Inferior parietal cortex (tissue), 1 donor: ENCODE measurements at regions not wholly inside any gene's neighbourhood (a gene's known extent, or its start where the extent isn't known, plus 50 kb on each side); places are given as distances from the start of the nearest gene placed in this dataset.

ENCODE experiments used
- DNase-seq: peaks from one replicate; pipeline ENCODE4 v3.0.0-alpha.2; 2016; ENCODE audit errors: extremely low spot score

DNA sequence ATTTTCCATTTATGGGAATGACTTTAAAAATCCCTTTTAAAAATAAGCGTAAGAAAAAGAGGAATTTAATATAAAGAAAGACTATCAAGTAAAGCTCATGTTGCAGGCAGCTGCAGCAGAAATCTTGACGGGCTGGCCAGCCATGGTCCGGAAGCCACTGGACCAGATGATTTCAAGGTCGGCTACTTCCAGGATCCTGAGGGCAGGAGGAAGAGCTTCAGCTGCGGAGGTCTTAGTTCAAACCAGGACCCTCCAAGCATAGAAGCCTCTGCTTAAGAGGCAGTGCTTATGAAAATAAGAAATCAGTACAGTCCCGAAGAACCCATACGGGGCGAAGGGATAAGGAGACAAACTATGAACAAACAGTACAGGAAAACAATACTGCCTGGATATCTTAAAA, 220.2 kb upstream of the CELF2 start:
- no peak for DNase-seq

DNA sequence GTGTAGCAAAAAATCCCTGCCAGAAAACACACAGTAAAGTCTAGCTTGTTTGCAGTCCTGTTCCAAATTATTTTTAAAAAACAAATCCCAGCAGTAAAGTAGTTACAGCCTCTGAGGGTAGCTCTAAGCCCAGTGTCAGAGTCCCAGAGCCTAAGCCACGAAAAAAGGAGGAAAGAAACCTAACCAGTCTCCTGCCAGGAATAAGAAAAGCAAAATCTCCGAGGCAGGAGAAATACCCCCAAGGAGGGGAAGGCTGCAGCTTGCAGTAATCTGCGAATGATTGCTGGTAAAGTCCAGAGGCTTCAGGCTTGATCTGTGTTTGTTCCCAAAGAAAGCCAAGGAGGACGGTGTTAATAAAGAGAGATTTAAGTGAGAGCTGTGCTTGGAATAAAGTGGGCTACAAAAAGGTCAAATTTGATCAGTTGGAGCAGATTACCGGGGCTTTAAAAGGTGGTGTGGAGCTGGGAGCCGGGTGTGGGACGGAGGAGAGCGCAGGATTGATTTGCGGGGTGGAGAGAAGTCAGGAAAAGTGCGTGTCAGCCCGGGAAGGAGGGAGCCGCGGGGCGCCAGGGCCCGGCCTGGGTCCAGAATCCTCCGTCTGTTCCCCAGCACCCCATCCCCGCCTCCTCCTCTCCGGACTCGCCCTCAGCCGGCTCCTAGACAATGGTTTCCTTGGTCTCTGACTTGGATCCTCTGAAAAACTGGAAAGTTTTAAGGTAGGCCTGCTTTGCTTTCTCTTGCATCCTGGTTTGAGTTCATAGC, 219.4 kb upstream of the CELF2 start:
- DNase-seq = no peak

DNA sequence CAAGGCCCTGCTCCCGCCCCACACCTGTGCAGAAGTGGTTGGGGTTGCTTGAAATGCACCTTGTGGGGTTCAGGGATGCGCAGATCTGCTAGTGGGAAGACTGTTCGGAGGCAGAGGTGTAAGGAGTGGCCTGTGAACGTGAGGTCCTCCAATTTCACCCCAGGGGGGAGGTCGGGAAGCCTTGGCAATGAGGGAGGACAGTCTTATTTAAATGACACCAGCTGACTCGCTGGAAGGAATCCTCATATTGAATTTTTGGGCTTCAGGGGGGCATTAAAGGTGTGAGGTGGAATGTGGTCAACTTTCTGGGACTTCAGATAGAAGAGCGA, 218.8 kb upstream of the CELF2 start:
- DNase-seq = no peak

DNA sequence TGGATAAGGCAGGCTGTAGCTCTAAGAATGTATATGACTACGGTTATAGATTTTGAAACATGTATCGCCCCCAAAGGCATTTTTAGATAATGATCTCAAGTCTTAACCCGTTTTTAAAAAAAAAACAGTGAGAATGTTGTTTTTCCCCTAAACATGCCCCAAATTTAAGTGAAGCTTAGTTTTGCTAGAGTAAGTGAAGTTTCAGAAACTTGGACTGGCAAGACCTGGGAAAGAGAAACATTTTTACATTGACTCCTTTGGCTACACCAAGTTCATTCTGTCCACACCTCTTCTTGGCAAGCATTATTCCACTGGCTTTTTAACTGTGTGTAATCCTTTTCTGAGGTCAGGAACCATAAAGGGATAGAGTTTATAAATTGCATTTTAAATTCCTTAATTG, 216.7 kb upstream of the CELF2 start:
- no peak for DNase-seq

DNA sequence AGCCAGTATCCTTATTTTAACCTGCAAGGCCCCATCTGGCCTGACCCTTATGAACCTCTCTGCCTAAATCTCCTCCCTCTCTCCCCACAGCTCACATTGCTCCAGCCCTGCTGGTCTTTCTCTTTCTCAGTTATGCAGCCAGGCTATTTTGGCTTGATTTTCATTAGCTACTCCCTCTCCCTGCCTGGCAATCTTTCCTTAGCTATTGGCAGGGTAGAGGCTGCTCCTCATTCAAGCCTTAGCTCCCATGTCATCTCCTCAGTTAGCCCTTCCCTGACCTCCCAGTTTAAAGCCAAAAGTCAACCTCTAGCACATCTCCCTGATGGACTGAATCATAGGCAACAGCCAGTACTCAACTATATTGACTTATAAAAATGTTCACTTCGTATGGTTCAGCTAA, 214.4 kb upstream of the CELF2 start:
- DNase-seq = no peak

DNA sequence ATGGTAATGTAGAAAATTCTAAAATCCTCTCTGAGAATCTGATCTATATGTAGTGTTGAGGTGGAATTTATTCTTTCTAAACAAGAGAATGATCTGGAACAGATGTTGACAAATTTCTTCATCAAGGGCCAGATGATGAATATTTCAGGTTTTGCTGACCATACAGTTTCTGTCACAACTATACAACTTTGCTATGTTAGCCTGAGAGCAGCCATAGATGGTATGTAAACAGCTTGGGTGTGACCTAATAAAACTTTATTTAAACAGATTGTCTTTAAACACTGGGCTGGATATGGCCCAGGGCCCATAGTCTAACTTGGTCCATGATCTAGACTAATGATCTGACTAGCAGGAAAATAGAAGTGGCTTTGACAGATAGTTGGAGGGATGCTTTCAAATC, 213.6 kb upstream of the CELF2 start:
- no peak for DNase-seq

DNA sequence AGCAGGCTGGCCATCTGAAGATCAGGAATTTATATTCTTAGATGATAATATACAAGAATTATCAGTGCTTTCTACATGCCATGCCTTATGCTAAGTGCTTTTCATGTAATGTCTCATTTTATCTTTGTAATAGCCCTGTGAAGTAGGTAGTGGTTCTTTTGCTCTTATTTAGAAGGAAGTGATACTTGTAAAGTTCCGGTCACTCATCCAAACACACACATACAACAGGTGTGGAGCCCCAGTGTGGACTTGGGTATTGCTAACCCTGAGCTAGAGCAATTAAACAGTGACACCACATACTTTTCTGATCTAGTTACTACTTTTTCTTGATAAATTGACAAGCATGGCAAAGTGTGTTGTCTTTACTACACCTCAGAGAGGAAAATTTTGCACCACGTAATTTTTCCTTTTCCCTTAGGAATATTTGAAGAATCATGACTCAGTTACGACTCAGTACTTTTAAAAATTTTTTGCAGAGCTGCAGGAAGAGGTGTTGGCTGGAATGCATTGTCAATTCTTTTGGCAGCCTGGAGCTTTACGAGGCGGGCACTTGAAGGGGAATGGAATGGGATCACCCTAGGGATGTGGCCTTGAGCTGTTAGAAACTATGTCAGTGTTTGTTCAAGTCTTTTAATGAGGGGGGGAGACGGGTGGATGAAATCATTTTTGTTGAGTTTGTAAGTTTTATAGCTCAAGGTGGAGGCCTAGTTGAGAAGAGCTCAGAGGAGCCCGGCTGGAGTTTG, 212.5 kb upstream of the CELF2 start:
- DNase-seq = no peak

DNA sequence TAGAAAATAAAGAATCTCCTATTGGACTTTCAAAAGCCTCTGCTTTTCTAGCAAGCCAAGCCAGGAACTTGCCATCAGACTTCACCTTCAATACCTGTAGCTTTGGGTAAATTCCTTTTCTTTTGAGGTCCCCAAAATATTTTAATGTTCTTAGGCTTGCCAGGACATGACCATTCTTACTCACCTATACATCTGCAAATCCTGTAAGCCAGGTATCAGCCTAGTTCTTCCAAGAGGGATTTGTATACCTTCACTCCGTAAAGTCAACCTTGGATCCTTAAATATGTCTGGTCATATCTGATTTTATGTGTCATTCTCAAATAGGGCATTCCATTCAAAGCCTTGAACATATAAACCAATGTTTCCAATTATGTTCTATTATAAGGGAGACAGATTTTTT, 210.6 kb upstream of the CELF2 start:
- no peak for DNase-seq

DNA sequence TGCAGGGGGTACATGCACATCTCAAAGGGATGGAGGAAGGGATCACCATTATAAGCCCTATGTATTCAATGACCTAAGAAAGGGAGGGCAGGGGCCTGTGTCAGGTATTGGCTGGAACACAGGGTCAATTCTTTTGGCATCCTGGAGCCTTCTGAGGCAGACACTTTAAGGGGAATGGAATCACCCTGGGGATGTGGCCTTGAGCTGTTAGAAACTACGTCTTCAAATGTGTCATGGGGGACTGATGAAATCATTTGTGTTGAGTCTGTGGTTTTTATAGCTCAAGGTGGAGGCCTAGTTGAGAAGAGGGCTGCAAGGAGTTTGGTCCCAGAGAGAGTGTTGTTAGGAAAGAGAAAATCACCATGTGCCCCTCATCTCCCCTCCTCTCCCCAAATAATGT, 206.1 kb upstream of the CELF2 start:
- DNase-seq = no peak

DNA sequence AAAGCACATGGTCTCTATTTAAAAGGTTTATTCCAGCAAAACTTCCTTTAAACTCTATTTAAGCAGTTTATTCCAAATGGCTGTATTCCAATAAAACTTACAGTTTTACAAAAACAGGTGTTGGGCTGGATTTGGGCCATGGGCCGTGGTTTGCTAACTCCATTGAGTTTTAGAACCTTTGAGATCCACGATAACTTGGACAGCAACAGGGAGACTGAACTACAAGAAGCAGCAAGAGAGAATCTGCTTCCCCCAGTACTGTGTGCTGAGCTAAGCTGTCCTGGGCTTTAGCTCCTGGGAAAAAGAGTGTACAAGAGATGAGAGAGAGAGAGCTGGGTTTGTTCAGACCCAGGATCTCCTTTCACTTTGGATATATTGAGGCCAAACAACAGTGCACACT, 204.0 kb upstream of the CELF2 start:
- DNase-seq = no peak

DNA sequence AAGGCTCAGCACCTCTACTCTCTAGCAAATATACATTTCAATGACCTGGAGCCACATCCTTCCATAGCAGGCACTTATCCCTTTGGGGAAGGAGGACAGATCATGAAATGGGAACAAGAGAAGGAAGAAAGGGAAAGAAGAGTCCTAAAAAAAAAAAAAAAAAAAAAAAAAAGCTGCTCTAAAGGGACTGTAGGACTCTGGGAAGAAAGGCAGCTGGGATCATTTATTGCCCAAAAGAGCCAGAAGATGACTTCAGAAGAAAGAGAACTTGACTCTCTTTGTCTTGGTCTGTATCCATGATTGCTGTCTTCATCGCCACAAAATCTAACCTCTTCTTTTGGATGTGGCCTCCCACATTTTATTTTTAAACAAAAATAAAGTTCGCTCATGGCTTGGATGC, 203.6 kb upstream of the CELF2 start:
- no peak for DNase-seq

DNA sequence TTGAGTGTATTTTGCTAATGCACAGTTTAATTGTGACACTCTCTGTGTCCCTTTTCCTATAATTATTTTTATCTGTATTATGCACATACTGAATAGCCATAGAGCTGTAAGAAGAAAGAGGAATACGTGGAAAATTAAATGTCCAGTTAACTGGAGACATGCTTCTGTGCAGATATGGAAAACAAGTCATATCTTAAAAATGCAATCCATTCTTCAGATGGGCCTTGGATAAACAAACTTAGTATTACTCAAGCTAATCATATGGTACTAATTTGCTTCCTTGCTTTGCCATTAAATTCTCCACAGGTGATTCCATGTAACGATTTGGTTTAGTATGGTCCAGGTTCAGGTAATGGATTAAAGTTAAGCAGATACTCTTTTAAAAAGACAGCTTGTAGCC, 201.2 kb upstream of the CELF2 start:
- no peak for DNase-seq

DNA sequence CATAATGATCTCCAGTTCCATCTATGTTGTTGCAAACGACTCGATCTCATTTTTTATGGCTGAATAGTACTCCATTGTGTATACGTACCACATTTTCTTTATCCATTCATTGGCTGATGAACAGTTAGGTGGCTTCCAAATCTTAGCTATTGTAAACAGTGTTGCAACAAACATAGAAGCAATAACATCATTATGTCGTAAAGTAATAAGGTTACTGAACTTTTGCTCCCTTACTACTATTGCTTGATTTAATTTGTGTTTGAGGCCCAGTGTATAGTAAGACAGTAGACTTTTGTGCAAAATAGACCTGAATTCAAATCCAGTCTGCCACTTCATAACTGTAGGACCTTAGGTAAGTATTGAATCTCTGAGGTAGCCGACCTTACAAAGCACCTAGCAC, 200.1 kb upstream of the CELF2 start:
- DNase-seq = no peak

DNA sequence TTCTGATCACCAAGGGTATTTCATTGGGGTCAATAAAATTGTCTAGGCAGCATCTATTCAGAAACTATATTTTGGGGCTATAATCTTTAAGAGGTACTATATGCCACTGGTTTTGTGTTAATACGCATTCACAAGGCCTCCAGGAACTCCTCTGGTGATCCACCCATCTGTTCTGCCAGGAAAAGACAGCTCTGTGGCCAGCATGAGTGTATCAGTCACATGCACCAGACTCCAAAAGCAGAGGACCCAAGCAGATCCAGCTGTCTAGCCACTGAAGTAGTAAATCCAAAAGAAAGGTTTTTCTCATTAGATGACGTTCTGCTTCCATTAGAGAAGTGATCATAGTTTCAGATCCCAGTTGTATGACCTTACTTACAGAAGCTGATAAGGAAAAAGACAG, 199.6 kb upstream of the CELF2 start:
- no peak for DNase-seq

DNA sequence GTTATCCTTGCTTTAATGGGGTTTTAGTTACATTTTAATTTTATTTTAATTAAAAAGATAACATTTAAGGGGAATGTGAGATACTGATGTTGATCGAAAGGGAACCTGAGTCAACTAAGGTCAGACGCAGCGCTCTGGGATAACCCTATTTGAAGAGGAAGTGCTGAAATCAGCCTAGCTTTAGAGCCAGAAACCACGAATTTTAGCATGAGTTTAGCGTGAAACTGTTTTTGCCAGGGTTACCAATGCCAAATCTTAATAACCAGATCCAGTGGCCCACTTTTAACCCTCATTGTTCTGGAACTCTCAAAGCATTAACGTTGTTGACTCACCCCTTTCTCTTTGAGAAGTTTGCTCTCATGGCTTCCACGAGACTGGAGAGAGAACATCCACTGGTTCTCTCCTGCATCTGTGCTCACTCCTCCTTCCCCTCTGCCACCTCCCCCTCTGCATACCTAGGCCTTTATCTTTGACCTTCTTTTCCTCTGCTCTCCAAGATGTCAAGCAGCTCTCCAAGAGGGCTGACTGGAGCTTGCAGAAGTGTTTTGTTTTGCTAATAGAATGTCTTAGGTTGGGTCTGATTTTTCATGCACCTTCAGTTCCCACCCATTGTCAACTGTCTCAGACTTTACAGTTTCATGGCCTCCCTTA, 198.3 kb upstream of the CELF2 start:
- no peak for DNase-seq

DNA sequence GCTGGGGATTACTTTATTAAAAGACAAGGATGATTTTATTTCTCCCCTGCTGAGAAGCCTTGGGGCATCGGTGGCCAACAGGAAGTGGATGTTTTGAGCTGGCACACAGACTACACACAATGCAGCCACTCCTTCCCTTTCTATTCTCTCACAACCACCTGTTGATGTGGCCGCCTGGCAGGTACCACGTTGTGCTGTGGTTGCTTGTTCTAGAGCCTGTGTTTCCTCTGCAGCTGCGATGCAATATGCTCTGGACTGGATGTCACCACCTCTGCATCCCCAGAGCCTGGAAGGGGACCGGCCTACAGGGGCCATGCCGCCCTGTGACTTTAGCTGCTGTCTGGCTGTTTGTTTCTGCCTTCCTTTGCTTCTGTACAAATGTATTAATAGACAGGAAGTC, 195.7 kb upstream of the CELF2 start:
- no peak for DNase-seq

DNA sequence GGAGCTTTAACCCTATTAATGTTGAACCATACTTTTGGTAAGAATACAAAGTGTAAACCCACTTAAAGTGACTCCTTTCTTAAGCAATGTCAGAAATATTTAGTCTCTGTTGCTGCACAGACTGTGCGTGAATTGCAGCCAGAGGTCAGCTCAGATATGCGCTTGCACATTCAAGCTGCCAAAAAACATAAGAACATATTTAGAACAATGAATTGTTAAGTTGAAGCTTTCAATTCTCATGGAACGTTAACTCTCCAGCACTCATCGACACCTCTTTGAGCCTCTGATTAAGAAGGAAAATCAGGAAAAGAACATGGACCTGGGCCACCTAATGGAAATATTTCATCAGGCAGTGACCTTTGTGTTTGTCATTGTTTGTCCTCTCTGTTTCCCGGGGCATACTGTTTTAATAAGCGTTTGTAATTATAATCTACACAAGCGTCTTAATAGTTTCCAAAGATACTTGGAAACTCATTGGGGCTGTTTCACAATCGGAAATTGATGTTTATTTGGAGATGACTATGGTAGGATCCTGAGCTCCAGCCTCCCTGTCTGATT, 193.0 kb upstream of the CELF2 start:
- no peak for DNase-seq

DNA sequence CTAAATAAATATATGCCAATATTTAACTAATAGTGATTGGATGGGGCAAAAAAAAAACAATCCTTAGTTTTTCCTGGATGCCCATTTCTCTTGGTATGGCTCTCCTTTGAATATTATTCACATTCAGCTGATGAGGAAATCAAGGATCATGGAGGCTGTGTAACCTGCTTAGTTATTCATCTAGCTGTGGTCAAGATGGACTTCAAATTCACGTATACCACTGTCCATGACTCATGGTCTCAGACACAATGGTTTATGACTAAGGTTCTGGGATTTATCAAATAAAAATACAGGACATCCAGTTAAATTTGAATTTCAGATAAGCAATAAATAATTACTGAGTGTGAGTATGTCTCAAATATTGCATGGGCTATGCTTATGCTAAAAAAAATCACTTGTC, 191.5 kb upstream of the CELF2 start:
- no peak for DNase-seq

DNA sequence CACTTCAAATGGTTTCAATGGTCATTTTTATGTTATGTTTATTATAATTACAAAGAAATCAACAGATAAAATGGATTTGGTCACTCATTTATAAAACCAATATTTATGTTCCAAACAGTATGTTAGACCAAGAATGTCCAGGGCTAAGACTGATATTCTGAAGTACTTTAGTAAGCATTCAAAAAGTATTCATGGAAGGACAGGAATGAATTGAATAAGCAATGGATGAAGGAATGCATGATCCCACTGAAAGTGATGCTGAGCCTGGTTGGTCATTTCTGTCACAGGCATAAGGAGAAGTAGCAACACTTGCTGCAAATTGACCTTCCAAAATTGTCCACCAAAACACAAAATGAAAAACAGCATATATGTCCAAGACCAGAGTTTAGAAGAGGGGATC, 189.0 kb upstream of the CELF2 start:
- no peak for DNase-seq

DNA sequence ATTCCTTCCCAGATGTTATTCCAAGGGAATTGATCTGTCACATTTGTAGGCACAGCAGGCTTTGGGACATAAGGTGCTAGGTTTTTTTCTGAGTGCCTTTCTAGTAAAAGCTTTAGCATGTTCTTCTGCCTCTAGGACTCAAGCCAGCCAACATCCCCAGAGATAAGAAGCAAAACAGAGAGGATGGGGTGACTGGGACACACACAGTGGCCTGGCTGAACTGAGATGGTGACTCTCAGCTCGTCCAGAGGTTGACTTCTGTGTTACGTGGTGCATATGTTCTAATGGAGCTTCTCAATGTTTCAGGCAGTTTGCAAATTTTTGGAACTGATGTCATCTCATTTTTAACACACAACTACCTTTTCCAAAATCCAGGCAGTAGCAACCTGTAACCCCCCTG, 188.1 kb upstream of the CELF2 start:
- DNase-seq = no peak

DNA sequence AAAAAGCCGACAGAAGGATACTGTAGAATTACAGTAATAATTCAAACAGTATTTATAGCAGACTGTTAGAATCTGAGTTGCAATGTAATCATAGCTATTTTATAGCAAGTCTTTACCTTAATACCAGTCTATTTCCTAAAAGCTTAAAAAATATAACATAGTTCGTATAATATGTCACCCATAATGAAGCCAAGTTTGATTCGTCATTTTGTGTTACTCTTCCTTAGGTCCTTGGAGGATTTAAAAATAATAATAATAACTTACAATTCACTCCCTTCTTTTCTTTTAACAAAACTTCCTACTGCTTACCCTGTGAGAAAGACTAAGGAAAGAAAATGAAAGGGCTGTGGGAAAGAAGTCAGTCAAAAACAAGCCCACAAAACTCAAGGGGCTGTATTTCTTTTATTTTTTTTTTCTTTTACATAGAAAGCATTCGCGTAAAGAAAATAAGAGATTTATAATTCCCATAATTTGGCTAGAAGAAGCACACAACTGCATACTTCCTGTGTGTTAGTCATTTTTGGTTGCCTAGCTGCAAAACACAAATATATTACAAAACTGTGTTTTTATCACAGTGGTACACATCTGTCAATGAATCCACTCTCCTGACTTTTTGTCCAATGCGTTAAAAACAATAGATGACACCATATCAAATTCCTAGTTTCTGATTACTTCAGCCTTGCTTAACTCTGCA, 187.2 kb upstream of the CELF2 start:
- DNase-seq = no peak

DNA sequence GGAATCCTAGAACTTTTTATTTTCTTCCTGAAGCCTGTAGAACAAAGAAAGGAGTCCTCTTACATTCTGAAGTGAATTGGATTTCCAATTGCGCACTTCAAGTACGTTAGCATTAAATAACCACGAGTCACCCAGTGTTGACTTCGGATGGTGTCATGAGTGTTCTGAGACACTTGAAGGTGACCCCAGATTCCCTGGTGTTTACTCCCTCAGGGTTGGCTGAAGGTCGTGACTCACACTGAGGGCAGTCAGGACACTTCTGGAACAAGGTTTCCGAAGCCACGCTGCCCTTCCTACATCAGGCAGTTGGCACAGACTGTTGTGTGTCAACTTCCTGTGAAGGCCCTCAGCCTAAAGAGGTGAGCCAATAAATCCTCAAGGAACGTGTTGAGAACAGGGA, 186.6 kb upstream of the CELF2 start:
- no peak for DNase-seq
